Left renal cortex interstitium (tissue), 4 donors: ENCODE measurements at regions not wholly inside any gene's neighbourhood (a gene's known extent, or its start where the extent isn't known, plus 50 kb on each side); places are given as distances from the start of the nearest gene placed in this dataset.
"Not testable (repeated sequence)": the region's sequence is repeated elsewhere in the genome, so short reads cannot be mapped to it uniquely, and the experiment has no call there.

Experiments used
- DNase-seq, 4 donors: peaks; one replicate each; pipeline ENCODE4 v3.0.0-alpha.2; 2013; ENCODE audit warnings: low read depth in 4 of 4, low spot score in 2 of 4, missing footprints in 1 of 4

DNA sequence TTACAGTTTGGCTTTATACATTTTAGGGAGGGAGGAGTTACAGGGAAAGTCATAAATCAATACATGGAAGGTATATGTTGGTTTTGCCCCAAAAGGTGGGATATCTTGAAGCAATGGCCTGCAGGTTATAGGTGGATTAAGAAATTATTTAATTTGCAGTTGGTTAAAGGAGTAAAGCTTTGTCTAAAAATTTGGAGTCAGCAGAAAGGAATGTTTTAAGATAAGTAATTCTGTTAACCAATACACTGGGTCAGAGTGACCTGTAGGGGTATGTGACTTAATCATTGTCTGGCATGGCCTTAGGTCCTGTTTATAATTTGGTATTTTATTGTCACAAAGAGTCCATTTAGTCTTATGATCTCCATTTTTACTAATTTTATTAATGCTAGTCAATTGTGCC lies 115.0 kb downstream of the AGTR2 start:
- no peak for DNase-seq

DNA sequence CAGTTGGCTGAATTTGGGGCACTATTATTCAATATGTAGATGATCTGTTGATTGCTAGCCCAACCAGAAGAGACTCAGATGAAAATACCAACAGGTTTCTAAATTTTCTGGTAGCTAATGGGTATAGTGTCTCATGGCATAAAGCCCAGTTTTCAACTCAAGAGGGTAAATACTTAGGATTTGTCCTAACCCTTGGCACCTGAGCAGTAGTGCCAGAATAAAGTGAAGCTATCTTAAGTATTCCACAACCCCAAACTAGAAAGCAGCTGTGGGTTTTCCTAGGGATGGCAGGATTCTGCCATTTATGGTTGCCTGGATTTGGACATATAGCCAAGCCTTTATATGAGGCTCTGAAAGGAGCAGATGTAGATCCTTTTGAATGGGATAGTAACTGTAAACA lies 119.0 kb downstream of the AGTR2 start:
- no peak for DNase-seq

DNA sequence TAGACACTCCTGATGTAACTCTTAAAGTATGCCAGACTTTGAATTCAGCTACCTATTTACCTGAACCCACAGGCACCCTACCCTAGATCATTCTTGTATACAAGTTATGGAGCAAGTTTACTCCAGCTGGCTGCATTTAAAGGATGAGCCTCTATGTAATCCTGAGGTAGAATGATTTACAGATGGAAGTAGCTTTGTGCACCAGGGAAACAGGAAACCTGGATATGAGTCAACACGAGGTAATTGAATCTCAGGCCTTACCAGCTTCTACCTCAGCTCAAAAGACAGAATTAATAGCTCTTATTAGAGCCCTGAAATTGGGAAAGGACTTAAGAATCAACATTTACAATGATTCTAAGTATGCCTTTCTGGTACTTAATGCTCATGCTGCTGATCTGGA lies 119.8 kb downstream of the AGTR2 start:
- no peak for DNase-seq

DNA sequence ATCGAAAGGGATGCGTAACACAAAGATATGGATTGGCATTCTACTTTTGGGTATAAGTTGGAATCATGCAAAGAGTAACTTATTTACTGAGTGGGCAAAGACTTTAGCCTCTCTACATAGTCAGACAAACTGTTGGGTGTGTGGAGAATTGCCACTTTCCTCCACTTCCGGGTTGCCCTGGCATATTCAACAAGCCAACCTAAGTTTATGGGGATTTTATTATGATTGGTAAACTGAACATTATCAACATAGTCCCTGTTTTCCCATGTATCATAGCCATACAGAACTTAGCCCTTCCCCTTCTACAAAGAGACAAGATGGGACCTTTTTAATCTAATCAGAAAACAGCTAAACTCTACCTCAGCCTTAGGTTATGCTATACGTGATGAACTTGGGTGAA lies 121.6 kb downstream of the AGTR2 start:
- no peak for DNase-seq

DNA sequence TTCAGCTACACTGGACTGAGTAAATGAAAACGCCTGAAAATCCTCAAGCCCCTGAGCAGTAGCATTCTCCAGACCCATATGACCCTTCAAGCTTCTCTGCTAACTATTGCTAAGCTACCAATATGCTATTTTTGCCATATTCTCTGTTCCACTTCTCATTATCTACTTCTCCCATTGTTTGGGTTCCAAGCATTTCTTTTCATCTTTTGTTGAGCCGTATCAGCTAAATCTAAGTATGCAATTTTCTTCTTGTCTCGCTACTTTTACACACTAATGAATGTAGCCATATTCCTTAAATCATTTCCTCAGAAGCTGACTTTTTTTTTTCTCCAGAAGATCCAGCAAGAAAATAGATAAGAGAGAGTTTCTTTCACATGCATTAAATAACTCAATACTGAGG lies 128.4 kb downstream of the AGTR2 start:
- no peak for DNase-seq

DNA sequence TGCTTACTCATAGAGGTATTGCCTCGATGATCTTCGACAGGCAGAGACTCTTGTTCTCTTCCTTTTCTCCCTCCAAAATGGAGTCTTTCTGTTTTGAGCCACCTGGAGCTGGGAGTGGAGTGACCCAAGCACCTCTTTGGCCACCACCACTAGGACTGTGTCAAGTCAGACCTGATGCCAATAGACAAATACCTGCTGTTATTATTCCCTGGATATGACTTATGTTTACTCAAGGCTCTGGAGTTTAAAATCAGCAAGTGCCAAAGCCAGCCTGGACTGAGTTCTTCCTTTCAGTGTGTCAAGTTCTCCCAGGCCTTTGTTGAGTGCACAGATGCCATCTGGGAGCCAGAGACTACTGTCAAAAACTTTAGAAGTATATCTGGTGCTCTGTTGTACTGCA lies 130.2 kb upstream of the SLC6A14 start:
- no peak for DNase-seq

DNA sequence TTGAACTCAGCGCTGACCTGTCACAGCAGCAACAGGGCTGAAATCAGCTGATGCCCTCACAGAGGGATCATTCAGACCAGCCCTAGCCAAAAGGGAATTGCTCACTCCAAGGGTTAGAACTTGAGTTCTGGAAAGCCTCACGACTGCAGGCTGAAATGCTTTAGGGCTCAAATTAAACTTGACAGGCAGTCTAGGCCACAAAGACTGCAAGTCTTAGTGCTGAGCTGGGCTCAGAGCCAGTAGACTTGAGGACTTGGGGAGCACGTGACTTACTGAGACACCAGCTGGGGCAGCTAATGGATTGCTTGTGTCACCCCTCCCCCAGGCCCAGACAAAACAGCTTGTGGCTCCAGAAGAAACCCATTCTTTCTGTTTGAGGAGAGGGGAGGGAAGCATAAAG lies 119.0 kb upstream of the SLC6A14 start:
- peak in 2 of 4 donors; percentile 53 for DNase-seq

DNA sequence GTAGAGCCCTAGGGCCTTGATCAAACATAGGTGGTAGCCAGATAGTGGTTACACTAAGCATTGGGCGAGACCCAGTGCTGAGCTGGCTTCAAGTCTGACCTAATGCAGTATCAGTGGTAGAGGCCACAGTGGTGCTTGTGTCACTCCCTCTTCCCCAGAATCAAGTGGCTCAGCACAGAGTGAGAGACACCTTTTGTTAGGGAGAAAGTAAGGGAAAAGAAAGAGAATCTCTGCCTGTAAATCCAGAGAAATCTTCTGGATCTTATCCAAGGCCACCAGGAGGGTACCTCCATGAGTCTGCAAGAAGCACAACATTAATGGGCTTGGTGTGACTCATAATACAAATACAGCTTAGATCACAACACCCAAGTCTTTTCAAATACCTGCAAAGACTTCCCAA lies 117.7 kb upstream of the SLC6A14 start:
- DNase-seq, result no peak

DNA sequence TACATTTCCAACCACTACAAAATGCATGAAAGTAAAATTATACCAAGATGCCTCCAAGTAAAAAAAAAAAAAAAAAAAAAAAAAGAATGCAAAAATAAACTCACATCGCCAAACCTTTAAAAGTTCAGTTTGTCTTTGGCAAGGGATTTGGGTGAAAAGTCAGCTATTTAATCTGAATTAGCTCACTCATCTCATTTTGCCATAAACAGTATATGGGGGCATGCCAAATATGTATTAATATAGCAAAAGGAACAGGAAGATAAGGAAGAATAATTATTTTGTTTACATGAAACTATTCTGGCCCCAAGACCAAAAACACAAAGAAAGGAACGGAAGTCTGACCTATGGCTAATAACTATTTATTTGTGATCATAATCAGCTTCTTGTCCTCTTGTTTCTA lies 114.7 kb upstream of the SLC6A14 start:
- no peak for DNase-seq

DNA sequence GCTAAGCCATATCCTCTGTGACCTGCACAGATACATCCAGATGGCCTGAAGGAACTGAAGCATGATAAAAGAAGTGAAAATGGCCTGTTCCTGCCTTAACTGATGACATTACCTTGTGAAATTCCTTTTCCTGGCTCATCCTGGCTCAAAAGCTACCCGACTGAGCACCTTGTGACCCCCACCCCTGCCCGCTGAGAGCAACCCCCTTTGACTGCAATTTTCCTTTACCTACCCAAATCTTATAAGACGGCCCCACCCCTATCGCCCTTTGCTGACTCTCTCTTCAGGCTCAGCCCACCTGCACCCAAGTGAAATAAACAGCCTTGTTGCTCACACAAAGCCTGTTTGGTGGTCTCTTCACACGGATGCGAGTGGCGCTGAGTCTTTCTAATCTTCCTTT lies 104.4 kb upstream of the SLC6A14 start:
- not testable (repeated sequence) for DNase-seq

DNA sequence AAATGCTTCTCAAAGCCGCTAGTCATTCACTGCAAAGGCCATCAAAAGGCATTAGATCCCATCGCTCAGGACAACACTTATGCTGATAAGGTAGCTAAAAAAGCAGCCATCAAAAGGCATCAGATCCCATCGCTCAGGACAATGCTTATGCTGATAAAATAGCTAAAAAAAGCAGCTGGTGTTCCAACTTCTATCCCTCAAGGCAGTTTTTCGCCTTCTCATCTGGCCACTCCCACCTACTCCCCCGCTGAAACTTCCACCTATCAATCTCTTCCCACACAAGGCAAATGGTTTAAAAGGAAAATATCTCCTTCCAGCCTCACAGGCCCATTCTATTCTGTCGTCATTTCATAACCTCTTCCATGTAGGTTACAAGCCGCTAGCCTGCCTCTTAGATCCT lies 101.6 kb upstream of the SLC6A14 start:
- DNase-seq, result not testable (repeated sequence)

DNA sequence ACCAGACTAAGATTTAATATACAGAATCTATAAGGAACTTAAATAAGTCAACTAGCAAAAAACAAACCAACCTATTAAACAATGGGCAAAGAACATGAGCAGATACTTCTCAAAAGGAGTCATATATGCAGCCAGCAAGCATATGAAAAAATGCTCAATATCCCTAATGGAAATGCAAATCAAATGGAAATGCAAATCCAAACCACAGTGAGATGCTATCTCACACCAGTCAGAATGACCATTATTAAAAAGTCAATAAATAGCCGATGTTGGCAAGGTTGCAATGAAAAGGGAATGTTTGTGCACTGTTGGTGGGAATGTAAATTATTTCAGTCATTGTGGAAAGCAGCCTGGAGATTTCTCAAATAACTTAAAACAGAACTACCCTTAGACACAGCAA lies 97.0 kb upstream of the SLC6A14 start:
- DNase-seq, result no peak

DNA sequence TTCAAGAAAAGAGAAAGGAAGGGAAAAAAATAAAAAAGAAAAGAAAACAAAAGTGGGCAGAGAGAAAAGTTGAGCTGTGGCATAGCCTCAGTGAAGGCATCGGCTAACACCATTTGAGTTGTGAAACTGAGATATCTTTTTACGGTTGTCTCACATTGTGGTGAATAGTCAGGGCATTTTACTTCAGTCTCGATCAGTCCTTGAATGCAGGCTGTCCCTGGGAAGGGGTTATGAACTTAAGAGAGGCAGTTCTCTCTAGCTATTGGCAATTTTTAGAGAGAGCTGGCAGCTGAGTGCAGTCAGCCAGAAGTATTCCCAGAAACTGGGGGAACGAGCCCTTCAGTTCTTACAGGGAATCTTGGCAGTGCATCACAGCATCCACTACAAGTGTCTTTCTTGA lies 93.5 kb upstream of the SLC6A14 start:
- DNase-seq, result no peak

DNA sequence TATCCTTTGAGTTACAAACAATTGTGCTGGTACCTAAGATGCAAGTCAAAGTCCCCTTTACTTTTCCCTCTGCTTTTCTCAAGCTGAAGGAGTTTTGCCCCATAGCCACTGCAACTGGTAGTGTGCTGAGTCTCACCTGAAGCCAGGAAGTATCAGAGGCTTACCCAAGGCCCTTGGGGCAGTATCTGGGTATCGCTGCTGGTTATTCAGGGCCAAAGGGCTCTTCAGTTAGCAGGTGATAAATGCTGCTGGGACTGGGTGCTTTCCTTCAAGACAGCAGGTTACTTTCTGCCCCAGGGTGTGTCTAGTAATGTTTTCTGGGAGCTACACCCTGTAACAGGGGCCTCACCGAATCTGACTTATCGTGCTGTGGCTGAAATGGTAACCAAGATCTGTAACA lies 90.4 kb upstream of the SLC6A14 start:
- no peak for DNase-seq

DNA sequence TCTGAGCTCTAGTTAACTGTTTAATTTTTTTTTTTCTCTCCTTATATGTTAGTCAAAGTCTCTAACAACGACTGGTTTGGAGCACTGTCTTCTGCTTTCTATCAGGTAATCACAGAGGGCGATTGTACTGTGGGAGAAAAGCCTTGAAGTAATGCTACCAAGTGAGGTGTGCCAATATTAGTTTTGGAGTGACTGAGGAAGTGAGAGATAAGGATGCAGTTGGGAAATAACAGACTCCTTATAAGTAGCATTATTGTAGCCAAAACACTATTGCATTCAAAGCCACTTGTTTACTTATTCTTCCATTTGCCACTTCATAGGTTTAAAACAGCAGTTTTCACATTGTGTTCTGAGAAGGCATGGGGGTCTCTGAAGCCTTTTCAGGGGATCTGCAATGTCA lies 79.1 kb upstream of the SLC6A14 start:
- DNase-seq, result no peak

DNA sequence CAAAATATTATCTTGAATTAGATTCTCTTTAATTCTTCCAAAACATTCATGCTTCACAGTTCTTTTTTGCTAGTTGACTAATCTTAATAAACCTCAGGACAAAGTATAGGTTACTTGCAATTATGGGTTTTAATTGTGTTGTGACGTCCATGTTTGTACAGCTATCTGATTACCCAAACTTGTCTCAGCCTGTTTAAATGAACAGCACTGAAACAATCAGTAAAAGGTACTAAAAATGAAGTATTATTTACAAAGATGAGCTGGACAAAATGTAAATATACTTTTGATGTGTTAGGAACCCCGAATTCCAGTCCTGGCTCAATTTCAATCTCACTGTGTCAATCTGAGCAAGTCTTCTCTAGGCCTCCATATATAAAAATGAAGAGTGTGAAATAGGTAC lies 57.4 kb upstream of the SLC6A14 start:
- DNase-seq, result no peak

DNA sequence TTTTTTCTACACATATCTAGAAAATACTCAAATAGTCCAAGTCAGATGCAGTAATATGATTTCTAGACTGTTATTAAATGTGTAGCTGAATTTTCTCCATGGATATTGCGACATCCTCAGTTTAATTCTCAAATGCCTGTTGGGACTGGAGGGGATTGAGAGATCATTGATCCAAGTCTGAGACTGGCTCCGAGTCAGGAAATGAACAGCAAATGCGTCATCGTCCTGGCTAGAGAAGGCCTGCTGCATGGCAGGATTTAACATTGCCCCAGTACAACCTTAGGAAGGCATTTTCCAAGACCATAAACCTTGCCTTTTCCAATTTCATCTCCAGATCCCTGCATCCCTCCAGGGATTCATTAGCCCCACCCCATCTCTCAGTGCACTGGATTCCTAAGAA lies 56.6 kb upstream of the SLC6A14 start:
- DNase-seq, result no peak

DNA sequence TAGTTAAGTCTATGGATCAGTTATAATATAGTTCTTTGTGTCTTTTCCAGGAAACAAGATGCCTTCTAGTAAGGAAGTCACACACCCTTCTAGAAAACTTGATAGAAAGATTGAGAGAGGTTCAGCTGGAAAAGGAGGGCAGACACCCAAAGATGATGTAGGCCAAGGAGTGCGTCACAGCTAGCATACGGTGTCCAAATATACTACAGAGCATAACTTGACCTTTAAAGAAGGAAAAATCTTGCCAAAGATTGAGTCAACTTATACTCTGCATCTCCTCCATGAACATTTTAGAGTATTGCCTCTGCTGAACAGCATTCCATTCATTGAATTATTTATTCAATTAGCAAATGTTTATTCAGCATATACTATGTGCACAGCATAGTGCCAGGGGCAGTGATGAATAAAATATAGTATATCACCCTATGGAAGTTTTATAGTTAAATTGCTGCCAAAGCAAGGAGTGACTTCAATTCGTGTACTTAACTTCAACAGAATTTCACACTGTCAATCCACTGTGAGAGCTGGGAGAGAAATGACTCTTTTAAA lies 51.9 kb upstream of the SLC6A14 start:
- no peak for DNase-seq
